A549 (cell line): ENCODE measurements at regions not wholly inside any gene's neighbourhood (a gene's known extent, or its start where the extent isn't known, plus 50 kb on each side); places are given as distances from the start of the nearest gene placed in this dataset.
A peak's percentile ranks its signal among the peaks of the same experiment; 100 is the strongest.

Experiments used
- ATAC-seq, 2 experiments: fragments of 200-7000 bp in 1 of 2; fragments of >200 bp in 1 of 2; cut with Nextera tagmentation in 1 of 2; cut with Tn5 transposase in 1 of 2; 3 replicates each; pipeline versions ENCODE4 v1.8.0 to v1.9.1; 2018 to 2020; ENCODE audit warnings: mild to moderate bottlenecking in 1 of 2, moderate library complexity in 1 of 2
- CTCF ChIA-PET: fragments of 300-600 bp; sonication (Branson Sonifier 250); formaldehyde crosslinking; extraction: SDS; loops from one replicate; lab custom pipeline; 2021; ENCODE audit warnings: antibody characterized with exemption, inconsistent platforms; lab: Yijun Ruan, JAX
- POLR2A ChIA-PET: fragments of 350-600 bp; formaldehyde crosslinking; extraction: SDS; loops from one replicate; lab custom pipeline; 2021; ENCODE audit warnings: antibody characterized with exemption, inconsistent platforms; lab: Yijun Ruan, JAX
- DNase-seq, 2 experiments: peaks; one replicate each; pipeline versions ENCODE4 v3.0.0 to v3.0.0-alpha.2; 2011 to 2016; ENCODE audit warnings: low read depth in 1 of 2, low spot score in 1 of 2
- FAIRE-seq: peaks from 2 replicates; lab custom pipeline; 2011; peaks lifted over from hg19 to GRCh38; lab: Jason Lieb, UNC
- H3K27ac ChIP-seq, 2 experiments: fragments of >200 bp; sonication (Bioruptor Twin); formaldehyde crosslinking; 3 replicates each; pipeline ENCODE4 v1.5.1; 2016 to 2017
- H3K4me1 ChIP-seq: fragments of >200 bp; sonication (Bioruptor Twin); formaldehyde crosslinking; 3 replicates; pipeline ENCODE4 v1.6.1; 2016
- H3K4me2 ChIP-seq: fragments of >200 bp; sonication (Bioruptor Twin); formaldehyde crosslinking; 3 replicates; pipeline ENCODE4 v1.6.1; 2016
- H3K4me3 ChIP-seq: fragments of >200 bp; sonication (Bioruptor Twin); formaldehyde crosslinking; 3 replicates; pipeline ENCODE4 v1.5.1; 2016
- H3K9me3 ChIP-seq: fragments of >200 bp; sonication (Bioruptor Twin); formaldehyde crosslinking; 3 replicates; pipeline ENCODE4 v1.6.1; 2016
- BCL3 ChIP-seq: fragments of >200 bp; sonication (Bioruptor Twin); formaldehyde crosslinking; IDR thresholded peaks from 3 replicates; pipeline ENCODE4 v1.6.1; 2016
- BHLHE40 ChIP-seq: IDR thresholded peaks from 2 replicates; pipeline ENCODE4 v1.6.1; 2012; ENCODE audit warnings: low read depth, low read length, inconsistent platforms
- CEBPB ChIP-seq, 2 experiments: fragments of >200 bp in 1 of 2; sonication (Bioruptor Twin) in 1 of 2; formaldehyde crosslinking in 1 of 2; IDR thresholded peaks; 2 replicates each; pipeline ENCODE4 v1.6.1; 2012 to 2016
- EP300 ChIP-seq, 2 experiments: fragments of >200 bp; sonication (Bioruptor Twin); formaldehyde crosslinking; IDR thresholded peaks; 2 replicates in 1 of 2; 3 replicates in 1 of 2; pipeline ENCODE4 v1.6.1; 2016 to 2017
- HOXA7 ChIP-seq: fragments of 250-450 bp; sonication (Bioruptor Pico); IDR thresholded peaks from 2 replicates; pipeline ENCODE4 v1.5.0; 2020; ENCODE audit warnings: mild to moderate bottlenecking, moderate library complexity
- JUNB ChIP-seq: fragments of >200 bp; sonication (Bioruptor Twin); formaldehyde crosslinking; IDR thresholded peaks from 2 replicates; pipeline ENCODE4 v1.6.1; 2016
- MAFK ChIP-seq: fragments of 450-650 bp; IDR thresholded peaks from 2 replicates; pipeline ENCODE4 v1.6.1; 2014; ENCODE audit not compliant: partially characterized antibody
- NFE2L2 ChIP-seq: fragments of 150-350 bp; conservative IDR thresholded peaks from 2 replicates; pipeline ENCODE4 v1.6.1; 2014; ENCODE audit warnings: low read length
- NR3C1 ChIP-seq: fragments of >200 bp; sonication (Bioruptor Twin); formaldehyde crosslinking; IDR thresholded peaks from 3 replicates; pipeline ENCODE4 v1.6.1; 2017
- PBX3 ChIP-seq: IDR thresholded peaks from 2 replicates; pipeline ENCODE4 v1.6.1; 2012
- PHF8 ChIP-seq: fragments of 200-600 bp; sonication (generic); IDR thresholded peaks from 2 replicates; pipeline ENCODE4 v1.6.1; 2016; ENCODE audit warnings: low read depth, mild to moderate bottlenecking, antibody characterized with exemption, moderate library complexity, borderline replicate concordance
- POLR2A ChIP-seq: IDR thresholded peaks from 2 replicates; pipeline ENCODE4 v1.6.1; 2012; ENCODE audit warnings: mild to moderate bottlenecking, low read length
- RARB ChIP-seq: fragments of 250-450 bp; sonication (Bioruptor Pico); IDR thresholded peaks from 2 replicates; pipeline ENCODE4 v1.8.0; 2021; ENCODE audit warnings: mild to moderate bottlenecking, moderate library complexity
- RFX5 ChIP-seq: fragments of 450-650 bp; IDR thresholded peaks from 2 replicates; pipeline ENCODE4 v1.7.1; 2014; ENCODE audit warnings: antibody characterized with exemption, mild to moderate bottlenecking, moderate library complexity
- RNF2 ChIP-seq: fragments of 200-600 bp; sonication (generic); IDR thresholded peaks from 2 replicates; pipeline ENCODE4 v1.6.1; 2016; ENCODE audit warnings: low read depth, mild to moderate bottlenecking, antibody characterized with exemption, moderate library complexity, borderline replicate concordance
- SMC3 ChIP-seq: fragments of >200 bp; sonication (Bioruptor Twin); formaldehyde crosslinking; IDR thresholded peaks from 3 replicates; pipeline ENCODE4 v1.6.1; 2018; ENCODE audit warnings: inconsistent platforms
- SREBF2 ChIP-seq: fragments of 450-650 bp; IDR thresholded peaks from 2 replicates; pipeline ENCODE4 v1.6.1; 2014; ENCODE audit warnings: mild to moderate bottlenecking, moderate library complexity
- WGBS: methylation state at CpG from one replicate; pipeline ENCODE4 v1.1.6; 2017; ENCODE audit errors: missing lambda C conversion rate; 5-methylcytosine and 5-hydroxymethylcytosine counted together

GRCh38 chr2:144151405-144151804 is 368.5 kb downstream of the ZEB2 start (continued):
- TF ChIP-seq HOXA7 (no peak), RNF2 (no peak)

GRCh38 chr2:144147356-144147755 is 372.6 kb downstream of the ZEB2 start:
- POLR2A ChIA-PET = no interaction called here
- ATAC-seq = no peak
- Histone ChIP-seq H3K9me3 (no peaks in the 10 kb centered on the region), H3K4me2 (no peak overlapping the region), H3K27ac (no peak overlapping the region)
- no peak for DNase-seq
- CTCF ChIA-PET = no interaction called here
- FAIRE-seq = no peak
- 91% methylated on average over 2 of the region's 2 CpGs for WGBS
- TF ChIP-seq RARB (CRISPR knock-in tag) = no peak
- peak; percentile 68 to 77; a peak in 3 of 4 replicates for TF ChIP-seq CEBPB (IDR thresholded peaks at IDR 0.05)
- TF ChIP-seq, all 56 proteins: peak for 1
- H3K4me1 ChIP-seq = no peaks in the 10 kb centered on the region
- H3K4me3 ChIP-seq = no peak overlapping the region

- FAIRE-seq (no peak), DNase-seq (no peak), ATAC-seq (no peak)
- ChIA-PET POLR2A (no interaction called here), CTCF (no interaction called here)
- H3K4me3 ChIP-seq = no peak overlapping the region
- no peak overlapping the region for H3K4me2 ChIP-seq
- no peaks in the 10 kb centered on the region for H3K9me3 ChIP-seq
- H3K4me1 ChIP-seq = no peaks in the 10 kb centered on the region
- WGBS = 77% methylated on average over 2 of the region's 2 CpGs
- TF ChIP-seq JUNB = no peak
- TF ChIP-seq SMC3 = no peak
- no peak for TF ChIP-seq NR3C1
- TF ChIP-seq BHLHE40 = no peak
- no peak for TF ChIP-seq HOXA7
- no peak overlapping the region for H3K27ac ChIP-seq
Measured at GRCh38 chr2:144146876-144147275, 373.0 kb downstream of the ZEB2 start.

DNA sequence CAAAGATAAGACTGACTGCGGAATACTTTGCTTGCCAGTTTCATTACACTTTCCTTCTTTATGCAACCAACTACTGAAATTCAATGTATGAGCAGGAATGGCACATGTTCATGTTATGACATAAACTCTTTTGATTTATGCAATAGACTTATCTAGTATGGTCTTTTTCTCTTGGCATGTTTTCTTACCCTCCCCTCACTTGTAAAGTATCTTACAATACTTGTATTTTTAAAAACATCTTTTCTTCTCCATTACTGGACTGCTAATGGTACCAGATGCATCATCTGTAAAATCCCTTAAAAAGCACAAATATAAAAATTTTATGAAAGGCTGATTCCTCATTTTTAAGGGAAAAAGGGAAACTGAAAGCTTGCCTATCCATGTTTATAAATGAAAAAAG is 373.8 kb downstream of the ZEB2 start:
- POLR2A ChIA-PET = no interaction called here
- WGBS = 0% methylated on average over 1 of the region's 1 CpG
- Histone ChIP-seq H3K4me2 (no peak overlapping the region), H3K9me3 (no peaks in the 10 kb centered on the region), H3K4me3 (no peak overlapping the region), H3K27ac (no peak overlapping the region), H3K4me1 (no peaks in the 10 kb centered on the region)
- FAIRE-seq (no peak), ATAC-seq (no peak), DNase-seq (no peak)
- CTCF ChIA-PET = no interaction called here
- TF ChIP-seq NFE2L2 = no peak
- no peak for TF ChIP-seq PHF8
- TF ChIP-seq EP300 (IDR thresholded peaks at IDR 0.05) = no peak
- TF ChIP-seq POLR2A = no peak
- TF ChIP-seq RFX5 = no peak
- TF ChIP-seq, all 56 proteins: peak for 0

DNA sequence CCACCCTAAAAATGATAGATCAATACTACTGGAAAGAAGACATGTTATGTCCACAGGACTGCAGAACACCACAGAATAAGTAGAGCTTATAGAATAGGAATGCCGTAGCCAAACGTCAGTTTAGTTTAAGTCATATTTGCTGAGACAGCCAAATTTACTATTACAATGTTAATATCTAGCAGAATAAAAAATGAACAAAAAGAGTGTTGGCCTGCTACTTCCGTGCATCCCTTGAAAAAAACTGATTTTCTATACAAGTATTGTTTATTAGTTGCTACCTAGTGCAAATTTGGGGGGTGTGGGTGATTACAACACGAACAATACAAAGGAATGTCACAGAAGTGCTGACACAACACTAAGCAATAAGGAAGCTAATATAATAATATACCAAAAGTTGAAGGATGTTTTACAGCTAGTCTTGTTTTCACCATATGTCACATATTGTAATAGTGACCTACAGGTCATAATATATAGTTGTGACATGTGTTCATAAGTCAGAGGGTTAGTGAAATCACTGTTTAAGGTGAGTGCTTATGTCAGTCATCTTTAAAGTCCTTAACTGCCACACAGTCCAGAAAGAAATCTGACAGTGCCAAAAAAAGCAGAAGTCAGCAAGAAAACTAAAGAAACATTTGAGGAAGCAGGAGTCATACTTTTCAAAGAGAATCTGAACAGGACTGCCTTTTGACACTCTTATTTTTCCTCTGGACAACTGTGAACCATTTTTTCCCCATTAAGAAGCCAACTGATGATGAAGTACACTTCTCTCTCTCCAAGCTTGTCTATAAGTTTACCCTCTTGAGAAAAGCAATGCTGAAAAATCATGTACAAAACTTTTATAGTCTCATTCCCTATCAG is 376.4 kb downstream of the ZEB2 start:
- TF ChIP-seq BCL3 (no peak), PBX3 (no peak), SREBF2 (no peak), BHLHE40 (no peak), MAFK (peak; percentile 79)
- TF ChIP-seq, all 56 proteins: peak for 1
- DNase-seq (no peak), ATAC-seq (no peak), FAIRE-seq (no peak)
- Histone ChIP-seq H3K4me1 (no peaks in the 10 kb centered on the region), H3K4me3 (no peak overlapping the region), H3K27ac (no peak overlapping the region), H3K9me3 (no peaks in the 10 kb centered on the region), H3K4me2 (no peak overlapping the region)
- 74% methylated on average over 4 of the region's 4 CpGs for WGBS
- CTCF ChIA-PET = interaction anchor here (0.6 kb wide), 1 partner anchor 1609 kb away, joined by 3 read pairs; no protein-coding TSS in a partner anchor
- POLR2A ChIA-PET = no interaction called here
